ENCODE measurements at regions not wholly inside any gene's neighbourhood (a gene's known extent, or its start where the extent isn't known, plus 50 kb on each side); places are given as distances from the start of the nearest gene placed in this dataset.
"Not testable (repeated sequence)": the region's sequence is repeated elsewhere in the genome, so short reads cannot be mapped to it uniquely, and the experiment has no call there.

DNA sequence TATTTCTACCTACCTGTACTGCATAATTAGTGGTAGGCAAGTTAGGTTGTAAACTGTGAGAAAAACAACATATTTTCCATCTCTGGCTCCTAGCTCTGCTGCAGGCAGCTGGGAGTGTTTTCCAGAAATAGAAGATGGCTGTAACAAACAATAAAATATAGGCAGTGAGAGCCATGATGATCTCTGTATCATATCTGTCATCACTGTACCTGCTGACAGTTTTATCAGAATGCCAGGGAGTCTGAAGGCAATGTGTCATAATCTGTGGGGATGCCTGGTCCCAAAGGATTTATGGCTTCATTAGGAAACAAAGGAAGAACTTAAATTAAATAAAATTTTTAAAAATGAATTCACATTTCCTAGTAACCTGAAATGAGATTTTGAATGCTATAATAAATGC, 160.9 kb upstream of the SMIM30 start:
- no peak overlapping the region for H3K27ac ChIP-seq
- no peak overlapping the region for H3K4me3 ChIP-seq
- TF ChIP-seq POLR2A (IDR thresholded peaks at IDR 0.05) (no peak), POLR2AphosphoS5 (IDR thresholded peaks at IDR 0.05) (no peak), EP300 (IDR thresholded peaks at IDR 0.05) (no peak)
- TF ChIP-seq, protein P1, sequence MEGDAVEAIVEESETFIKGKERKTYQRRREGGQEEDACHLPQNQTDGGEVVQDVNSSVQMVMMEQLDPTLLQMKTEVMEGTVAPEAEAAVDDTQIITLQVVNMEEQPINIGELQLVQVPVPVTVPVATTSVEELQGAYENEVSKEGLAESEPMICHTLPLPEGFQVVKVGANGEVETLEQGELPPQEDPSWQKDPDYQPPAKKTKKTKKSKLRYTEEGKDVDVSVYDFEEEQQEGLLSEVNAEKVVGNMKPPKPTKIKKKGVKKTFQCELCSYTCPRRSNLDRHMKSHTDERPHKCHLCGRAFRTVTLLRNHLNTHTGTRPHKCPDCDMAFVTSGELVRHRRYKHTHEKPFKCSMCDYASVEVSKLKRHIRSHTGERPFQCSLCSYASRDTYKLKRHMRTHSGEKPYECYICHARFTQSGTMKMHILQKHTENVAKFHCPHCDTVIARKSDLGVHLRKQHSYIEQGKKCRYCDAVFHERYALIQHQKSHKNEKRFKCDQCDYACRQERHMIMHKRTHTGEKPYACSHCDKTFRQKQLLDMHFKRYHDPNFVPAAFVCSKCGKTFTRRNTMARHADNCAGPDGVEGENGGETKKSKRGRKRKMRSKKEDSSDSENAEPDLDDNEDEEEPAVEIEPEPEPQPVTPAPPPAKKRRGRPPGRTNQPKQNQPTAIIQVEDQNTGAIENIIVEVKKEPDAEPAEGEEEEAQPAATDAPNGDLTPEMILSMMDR (IDR thresholded peaks at IDR 0.05) = no peak
- H3K9me3 ChIP-seq = no peaks in the 10 kb centered on the region
- no peaks in the 10 kb centered on the region for H3K27me3 ChIP-seq
- no peak for DNase-seq
- peaks cover 0 to 19% (median 16%) of the 10 kb centered on the region in 4 donors for H3K4me1 ChIP-seq
- intact Hi-C loops (cut with DNase I) = no loop called here
- H3K36me3 ChIP-seq = no peaks in the 10 kb centered on the region

DNA sequence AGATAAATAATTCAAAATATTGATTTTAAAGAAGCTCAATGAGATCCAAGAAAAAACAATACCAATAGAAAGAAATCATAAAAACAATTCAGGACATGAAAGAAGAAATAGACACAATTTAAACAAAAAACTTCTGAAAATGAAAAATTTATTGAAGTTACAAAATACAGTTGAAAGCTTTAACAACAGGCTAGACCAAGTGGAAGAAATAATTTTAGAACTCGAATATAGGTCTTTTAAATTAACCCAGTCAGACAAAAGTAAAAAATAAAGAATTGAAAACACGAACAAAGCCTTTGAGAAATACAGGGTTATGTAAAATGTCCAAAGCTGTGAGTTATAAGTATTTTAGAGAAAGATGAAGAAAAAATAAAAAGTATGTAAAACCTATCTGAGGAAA, 152.4 kb upstream of the SMIM30 start:
- Histone ChIP-seq H3K27me3 (no peaks in the 10 kb centered on the region), H3K36me3 (no peaks in the 10 kb centered on the region), H3K4me3 (no peak overlapping the region), H3K27ac (no peak overlapping the region), H3K4me1 (no peaks in the 10 kb centered on the region), H3K9me3 (peaks cover 0 to 6% (median under 1%) of the 10 kb centered on the region in 4 donors)
- 86 to 90% methylated on average over 2 of the region's 2 CpGs for WGBS, 2 donors
- no peak for DNase-seq
- intact Hi-C loops (cut with DNase I) = no loop called here
- TF ChIP-seq POLR2AphosphoS5 (IDR thresholded peaks at IDR 0.05) = no peak
- no peak for TF ChIP-seq EP300 (IDR thresholded peaks at IDR 0.05)
- TF ChIP-seq, protein P1 (IDR thresholded peaks at IDR 0.05) = no peak
- no peak for TF ChIP-seq POLR2A (IDR thresholded peaks at IDR 0.05)

DNA sequence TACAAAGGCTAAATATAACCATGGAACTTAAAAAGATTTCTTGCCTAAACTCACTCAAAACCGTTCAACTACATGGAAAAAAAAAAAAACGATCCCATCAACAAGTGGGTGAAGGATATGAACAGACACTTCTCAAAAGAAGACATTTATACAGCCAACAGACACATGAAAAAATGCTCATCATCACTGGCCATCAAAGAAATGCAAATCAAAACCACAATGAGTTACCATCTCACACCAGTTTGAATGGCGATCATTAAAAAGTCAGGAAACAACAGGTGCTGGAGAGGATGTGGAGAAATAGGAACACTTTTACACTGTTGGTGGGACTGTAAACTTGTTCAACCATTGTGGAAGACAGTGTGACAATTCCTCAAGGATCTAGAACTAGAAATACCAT, 151.2 kb upstream of the SMIM30 start:
- WGBS, 2 donors = 92 to 93% methylated on average over 3 of the region's 3 CpGs
- H3K27me3 ChIP-seq; H3K36me3 ChIP-seq; intact Hi-C loops (cut with DNase I); H3K27ac ChIP-seq; DNase-seq; H3K4me1 ChIP-seq; H3K4me3 ChIP-seq; H3K9me3 ChIP-seq: not testable (repeated sequence)

DNA sequence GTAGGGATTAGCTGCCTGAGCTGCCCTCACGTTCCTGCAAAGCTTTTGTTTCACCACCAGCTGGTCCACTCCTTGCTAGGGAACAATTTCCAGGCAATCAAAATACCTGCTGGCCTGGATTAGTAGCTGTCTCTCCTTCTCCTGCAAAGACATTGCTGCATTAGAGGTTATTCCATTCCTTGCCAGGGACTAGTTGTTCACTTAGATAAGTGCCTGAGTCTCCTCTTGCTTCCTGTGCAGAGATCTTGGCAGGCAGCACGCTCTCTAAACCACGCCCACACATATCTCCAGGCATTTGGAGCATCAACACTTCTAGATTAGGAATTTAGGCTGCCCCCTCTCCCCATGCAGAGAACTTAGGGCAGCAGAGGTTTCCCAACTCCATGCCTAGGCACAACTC, 150.4 kb upstream of the SMIM30 start:
- TF ChIP-seq EP300 (IDR thresholded peaks at IDR 0.05) = no peak
- TF ChIP-seq, protein P1 (IDR thresholded peaks at IDR 0.05) = no peak
- no peak for TF ChIP-seq POLR2A (IDR thresholded peaks at IDR 0.05)
- TF ChIP-seq POLR2AphosphoS5 (IDR thresholded peaks at IDR 0.05) = no peak
- H3K27me3 ChIP-seq = no peaks in the 10 kb centered on the region
- no peaks in the 10 kb centered on the region for H3K36me3 ChIP-seq
- intact Hi-C loops (cut with DNase I) = no loop called here
- 67 to 72% methylated on average over 3 of the region's 3 CpGs for WGBS, 2 donors
- no peak for DNase-seq
- no peaks in the 10 kb centered on the region for H3K4me1 ChIP-seq
- no peak overlapping the region for H3K27ac ChIP-seq
- peaks cover 0 to 6% (median under 1%) of the 10 kb centered on the region in 4 donors for H3K9me3 ChIP-seq
- H3K4me3 ChIP-seq = no peak overlapping the region

DNA sequence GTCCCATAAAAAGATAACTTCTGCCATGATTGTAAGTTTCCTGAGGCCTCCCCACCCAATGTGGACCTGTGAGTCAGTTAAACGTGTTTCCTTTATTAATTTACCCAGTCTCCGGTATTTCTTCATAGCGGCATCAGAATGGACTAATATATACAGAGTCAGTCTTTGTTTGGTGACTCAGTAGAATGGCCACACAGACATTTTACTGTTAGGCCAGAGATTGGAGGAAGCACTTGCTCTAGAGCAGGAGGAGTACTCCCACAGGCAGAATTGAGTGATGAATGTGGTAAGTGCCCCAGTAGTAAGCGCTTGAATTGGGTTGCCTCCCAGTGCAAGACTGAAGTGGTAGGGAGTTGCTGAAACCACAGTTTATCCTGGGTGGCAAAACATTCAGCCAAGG, 149.5 kb upstream of the SMIM30 start:
- no peaks in the 10 kb centered on the region for H3K36me3 ChIP-seq
- intact Hi-C loops (cut with DNase I) = no loop called here
- 90 to 92% methylated on average over 4 of the region's 4 CpGs for WGBS, 2 donors
- no peaks in the 10 kb centered on the region for H3K4me1 ChIP-seq
- H3K4me3 ChIP-seq = no peak overlapping the region
- TF ChIP-seq POLR2AphosphoS5 (IDR thresholded peaks at IDR 0.05) (no peak), EP300 (IDR thresholded peaks at IDR 0.05) (no peak), POLR2A (IDR thresholded peaks at IDR 0.05) (no peak)
- TF ChIP-seq, protein P1 (IDR thresholded peaks at IDR 0.05) = no peak
- no peak for DNase-seq
- H3K27ac ChIP-seq = no peak overlapping the region
- peaks cover 0 to 6% (median under 1%) of the 10 kb centered on the region in 4 donors for H3K9me3 ChIP-seq
- H3K27me3 ChIP-seq = no peaks in the 10 kb centered on the region
